CD4-positive, CD25-positive, alpha-beta regulatory T cell (primary cell): ENCODE measurements at regions not wholly inside any gene's neighbourhood (a gene's known extent, or its start where the extent isn't known, plus 50 kb on each side); places are given as distances from the start of the nearest gene placed in this dataset.
"Not testable (repeated sequence)": the region's sequence is repeated elsewhere in the genome, so short reads cannot be mapped to it uniquely, and the experiment has no call there.

ENCODE experiments used
- ATAC-seq, 2 donors: fragments of 150-1000 bp; cut with Tn5 transposase; one replicate each; pipeline ENCODE4 v1.10.0; 2021; ENCODE audit warnings: low read depth in 2 of 2, moderate number of reproducible peaks in 2 of 2, moderate library complexity in 1 of 2
- DNase-seq, 3 donors: peaks; one replicate each; pipeline versions ENCODE4 v3.0.0 to v3.0.0-alpha.2; 2012 to 2022; ENCODE audit warnings: mixed read lengths in 1 of 3
- H3K27ac ChIP-seq: one replicate; pipeline ENCODE4 v1.7.0; 2013; ENCODE audit warnings: mild to moderate bottlenecking, low read length; ENCODE audit not compliant: insufficient read depth, poor library complexity, severe bottlenecking
- H3K27me3 ChIP-seq: one replicate; pipeline ENCODE4 v1.7.0; 2013; ENCODE audit warnings: low read length; ENCODE audit not compliant: control insufficient read depth, insufficient read depth
- H3K36me3 ChIP-seq: one replicate; pipeline ENCODE4 v1.7.0; 2013; ENCODE audit warnings: mild to moderate bottlenecking, low read length, moderate library complexity; ENCODE audit not compliant: control insufficient read depth, insufficient read depth
- H3K4me1 ChIP-seq: 2 replicates; pipeline ENCODE4 v1.7.0; 2013; ENCODE audit warnings: mild to moderate bottlenecking, low read length; ENCODE audit not compliant: insufficient read depth, control insufficient read depth, poor library complexity, severe bottlenecking
- H3K4me3 ChIP-seq: one replicate; pipeline ENCODE4 v1.7.0; 2013; ENCODE audit warnings: low read depth, mild to moderate bottlenecking, low read length, moderate library complexity
- H3K9me3 ChIP-seq, 2 experiments: 1 replicate in 1 of 2; 2 replicates in 1 of 2; pipeline ENCODE4 v1.7.0; 2013; ENCODE audit warnings: low read length in 2 of 2, mild to moderate bottlenecking in 1 of 2, moderate library complexity in 1 of 2; ENCODE audit not compliant: control insufficient read depth in 2 of 2
- H3K27ac Mint-ChIP-seq, 3 donors: one replicate each; pipeline ENCODE4 v1.8.0; 2020 to 2022; ENCODE audit warnings: mild to moderate bottlenecking in 3 of 3, mixed read lengths in 3 of 3, moderate library complexity in 2 of 3
- H3K27me3 Mint-ChIP-seq: one replicate; pipeline ENCODE4 v1.8.0; 2022; ENCODE audit warnings: mild to moderate bottlenecking, mixed read lengths
- H3K36me3 Mint-ChIP-seq: one replicate; pipeline ENCODE4 v1.8.0; 2020; ENCODE audit warnings: mixed read lengths
- H3K4me1 Mint-ChIP-seq, 4 donors: one replicate each; pipeline ENCODE4 v1.8.0; 2020 to 2022; ENCODE audit warnings: mixed read lengths in 4 of 4, mild to moderate bottlenecking in 1 of 4
- H3K4me3 Mint-ChIP-seq, 4 donors: one replicate each; pipeline ENCODE4 v1.8.0; 2020 to 2022; ENCODE audit warnings: mild to moderate bottlenecking in 4 of 4, mixed read lengths in 4 of 4, moderate library complexity in 3 of 4
- H3K9me3 Mint-ChIP-seq, 7 donors: one replicate each; pipeline ENCODE4 v1.8.0; 2020 to 2022; ENCODE audit warnings: mixed read lengths in 7 of 7, mild to moderate bottlenecking in 3 of 7, moderate library complexity in 2 of 7

DNA sequence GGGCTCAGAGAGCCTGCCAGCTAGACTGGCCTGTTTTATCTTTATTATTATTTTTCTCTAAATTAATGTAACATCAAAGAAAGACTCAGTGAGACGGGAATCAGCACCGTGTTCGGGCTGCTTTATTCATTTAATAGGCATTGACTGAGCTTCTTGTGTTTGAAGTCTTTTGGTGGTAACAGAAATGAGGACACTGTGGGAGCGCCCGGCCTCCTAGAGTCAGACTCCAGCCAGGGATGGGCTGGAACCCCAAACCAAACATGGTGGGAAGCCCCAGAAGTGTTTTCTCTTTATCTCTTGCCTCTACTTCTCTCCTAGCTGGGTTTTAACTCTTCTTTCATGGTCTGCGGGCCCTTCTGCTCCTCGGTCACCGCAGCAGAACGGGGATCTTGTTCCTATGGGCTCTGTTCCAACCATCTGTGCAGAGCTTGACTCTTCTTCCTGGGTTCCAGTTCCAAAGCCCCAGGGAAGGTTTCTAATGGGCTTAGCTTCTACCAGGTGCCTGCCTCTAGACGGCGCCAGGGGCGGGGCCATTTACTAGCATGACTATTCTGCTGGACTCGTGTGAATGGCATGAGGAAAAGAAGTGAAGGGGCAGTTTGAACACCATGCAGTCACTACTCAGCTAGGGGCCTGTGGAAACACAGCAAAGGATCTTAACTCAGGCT, 123.8 kb downstream of the FGF18 start:
- no peak overlapping the region for H3K4me3 Mint-ChIP-seq
- no peak for DNase-seq
- H3K4me1 ChIP-seq = no peaks in the 10 kb centered on the region
- H3K27ac Mint-ChIP-seq = no peak overlapping the region
- no peak for ATAC-seq
- H3K27me3 Mint-ChIP-seq = peaks cover 16% of the 10 kb centered on the region
- H3K36me3 ChIP-seq = no peaks in the 10 kb centered on the region
- no peak overlapping the region for H3K4me3 ChIP-seq
- no peaks in the 10 kb centered on the region for H3K9me3 Mint-ChIP-seq
- no peaks in the 10 kb centered on the region for H3K9me3 ChIP-seq
- H3K4me1 Mint-ChIP-seq = no peaks in the 10 kb centered on the region
- H3K27ac ChIP-seq = no peak overlapping the region
- H3K36me3 Mint-ChIP-seq = no peaks in the 10 kb centered on the region
- no peaks in the 10 kb centered on the region for H3K27me3 ChIP-seq

DNA sequence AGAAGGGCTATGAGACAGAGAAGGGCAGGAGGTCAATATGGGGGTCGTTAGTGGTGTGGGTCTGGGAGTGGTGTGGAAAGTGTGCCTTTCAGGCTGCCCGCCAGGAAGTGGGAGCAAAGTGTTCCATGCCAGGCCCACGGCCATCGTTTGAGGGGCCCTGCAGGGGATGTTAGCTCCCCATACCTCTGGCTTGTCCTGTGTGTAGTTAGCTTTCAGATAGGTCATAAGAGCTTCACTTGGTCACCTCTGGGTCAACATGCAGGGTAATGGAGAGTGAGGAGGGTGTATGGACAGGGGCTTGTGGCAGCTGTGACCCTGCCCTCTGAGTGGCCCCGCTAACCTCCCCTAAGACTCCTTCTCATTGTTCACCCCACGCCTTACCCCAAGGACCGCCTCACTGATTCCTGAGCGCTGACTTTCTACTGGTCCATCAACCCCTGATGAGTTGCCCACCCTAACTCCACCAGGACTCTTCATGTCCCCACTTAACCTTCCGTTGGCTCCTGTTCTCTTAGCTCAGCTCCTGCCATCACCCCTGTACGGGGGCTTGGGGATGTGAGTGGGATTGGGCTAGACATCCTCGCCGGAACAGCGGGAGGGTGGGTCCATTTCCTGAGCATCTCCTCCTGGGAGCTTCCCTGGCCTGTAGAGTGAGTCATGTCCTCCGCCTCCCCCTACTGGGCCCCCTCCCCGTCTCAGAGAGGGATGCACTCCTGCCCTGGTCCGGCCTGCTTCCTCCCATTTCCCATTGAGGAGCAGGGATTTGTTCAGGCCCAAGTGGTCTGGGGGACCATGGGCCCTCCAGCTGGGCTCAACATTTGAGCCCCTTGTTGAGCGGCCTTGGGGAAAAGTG, 125.7 kb downstream of the FGF18 start:
- Histone ChIP-seq H3K9me3 (no peaks in the 10 kb centered on the region), H3K4me3 (no peak overlapping the region), H3K27me3 (no peaks in the 10 kb centered on the region), H3K36me3 (no peaks in the 10 kb centered on the region), H3K27ac (no peak overlapping the region), H3K4me1 (no peaks in the 10 kb centered on the region)
- Mint-ChIP-seq H3K27me3 (peaks cover 24% of the 10 kb centered on the region), H3K9me3 (no peaks in the 10 kb centered on the region), H3K36me3 (no peaks in the 10 kb centered on the region), H3K4me3 (no peak overlapping the region), H3K27ac (no peak overlapping the region), H3K4me1 (no peaks in the 10 kb centered on the region)
- no peak for ATAC-seq
- DNase-seq = no peak

DNA sequence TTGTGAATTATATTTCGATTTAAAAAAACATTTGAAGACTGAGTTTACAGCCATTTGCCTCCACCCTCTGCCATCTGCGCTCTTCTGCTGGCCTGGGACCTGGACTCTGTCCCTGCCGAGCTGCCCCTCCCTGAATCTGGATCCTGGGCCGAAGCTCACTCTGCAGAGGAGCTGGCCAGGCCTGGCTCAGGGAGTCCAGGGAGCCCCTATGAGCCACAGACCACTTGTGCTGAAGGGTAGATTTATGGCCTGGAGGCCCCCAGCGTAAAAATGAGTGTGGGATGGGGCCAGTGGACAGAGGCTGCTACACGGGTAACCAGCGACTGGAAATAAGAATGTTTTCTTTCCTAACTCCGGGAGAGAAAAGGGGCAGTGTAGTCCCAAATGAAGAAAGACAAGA, 129.8 kb downstream of the FGF18 start:
- H3K4me1 Mint-ChIP-seq = no peaks in the 10 kb centered on the region
- no peak overlapping the region for H3K27ac Mint-ChIP-seq
- no peaks in the 10 kb centered on the region for H3K4me1 ChIP-seq
- DNase-seq (no peak), ATAC-seq (no peak)
- no peaks in the 10 kb centered on the region for H3K9me3 ChIP-seq
- H3K36me3 Mint-ChIP-seq = no peaks in the 10 kb centered on the region
- H3K4me3 ChIP-seq = no peak overlapping the region
- no peak overlapping the region for H3K27ac ChIP-seq
- H3K4me3 Mint-ChIP-seq = no peak overlapping the region
- peaks cover 11% of the 10 kb centered on the region for H3K27me3 Mint-ChIP-seq
- H3K36me3 ChIP-seq = no peaks in the 10 kb centered on the region
- H3K27me3 ChIP-seq = no peaks in the 10 kb centered on the region
- peaks cover 0 to 7% (median 1%) of the 10 kb centered on the region in 7 donors for H3K9me3 Mint-ChIP-seq

DNA sequence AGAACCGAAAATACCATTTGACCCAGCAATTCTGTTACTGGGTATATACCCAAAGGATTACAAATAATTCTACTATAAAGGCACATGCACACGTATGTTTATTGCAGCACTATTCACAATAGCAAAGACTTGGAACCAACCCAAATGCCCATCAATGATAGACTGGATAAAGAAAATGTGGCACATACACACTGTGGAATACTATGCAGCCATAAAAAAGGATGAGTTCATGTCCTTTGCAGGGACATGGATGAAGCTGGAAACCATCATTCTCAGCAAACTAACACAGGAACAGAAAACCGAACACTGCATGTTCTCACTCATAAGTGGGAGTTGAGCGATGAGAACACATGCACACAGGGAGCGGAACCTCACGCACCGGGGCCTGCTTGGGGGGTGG, 134.4 kb downstream of the FGF18 start:
- not testable (repeated sequence) for H3K27ac Mint-ChIP-seq, H3K9me3 Mint-ChIP-seq, H3K4me3 ChIP-seq, H3K9me3 ChIP-seq, H3K4me1 Mint-ChIP-seq, DNase-seq, ATAC-seq, H3K4me3 Mint-ChIP-seq, H3K4me1 ChIP-seq, H3K27me3 ChIP-seq, H3K27ac ChIP-seq, H3K36me3 Mint-ChIP-seq, H3K36me3 ChIP-seq
- H3K27me3 Mint-ChIP-seq = peaks cover 14% of the 10 kb centered on the region

DNA sequence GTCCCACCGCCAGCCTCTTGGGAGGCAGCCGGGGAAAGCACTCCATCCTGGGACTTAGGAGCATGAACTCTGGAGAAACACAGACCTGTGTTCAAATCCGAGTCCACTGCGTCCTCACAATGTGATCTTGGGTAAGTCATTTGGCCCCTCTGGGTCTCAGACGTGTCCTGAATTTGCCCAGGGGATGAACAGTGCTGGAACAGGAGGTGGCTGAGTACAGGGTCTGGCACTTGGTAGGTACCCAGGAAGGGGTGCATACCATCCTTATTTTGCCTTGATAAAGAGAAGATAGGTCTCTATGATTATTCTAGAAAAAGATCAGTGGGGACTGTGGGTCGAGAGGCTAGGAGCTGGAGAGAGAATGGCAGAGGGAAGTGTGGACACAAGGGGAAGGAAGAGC, 135.7 kb downstream of the FGF18 start:
- H3K36me3 Mint-ChIP-seq = no peaks in the 10 kb centered on the region

DNA sequence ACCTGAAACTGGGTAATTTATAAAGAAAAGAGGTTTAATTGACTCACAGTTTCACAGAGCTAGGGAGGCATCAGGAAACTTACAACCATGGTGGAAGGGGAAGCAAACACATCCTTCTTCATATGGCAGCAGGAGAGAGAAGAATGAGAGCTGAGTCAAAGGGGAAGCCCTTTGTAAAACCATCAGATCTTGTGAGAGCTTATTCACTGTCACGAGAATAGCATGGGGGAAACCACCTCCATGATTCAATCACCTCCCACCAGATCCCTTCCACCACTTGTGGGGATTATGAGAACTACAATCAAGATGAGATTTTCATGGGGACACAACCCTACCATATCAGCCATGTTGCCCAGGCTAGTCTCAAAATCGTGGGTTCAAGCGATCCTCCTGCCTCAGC, 143.4 kb downstream of the FGF18 start:
- H3K9me3 Mint-ChIP-seq = peaks cover 0 to 5% (median 2%) of the 10 kb centered on the region in 7 donors

More for the DNA sequence above, 135.7 kb downstream of the FGF18 start:
- Histone ChIP-seq H3K27ac (no peak overlapping the region), H3K4me1 (no peaks in the 10 kb centered on the region), H3K36me3 (no peaks in the 10 kb centered on the region), H3K4me3 (no peak overlapping the region), H3K9me3 (no peaks in the 10 kb centered on the region), H3K27me3 (no peaks in the 10 kb centered on the region)
- H3K27ac Mint-ChIP-seq = no peak overlapping the region
- H3K4me1 Mint-ChIP-seq = no peaks in the 10 kb centered on the region
- ATAC-seq (no peak), DNase-seq (no peak)
- no peak overlapping the region for H3K4me3 Mint-ChIP-seq
- peaks cover 0 to 7% (median 2%) of the 10 kb centered on the region in 7 donors for H3K9me3 Mint-ChIP-seq
- peaks cover 10% of the 10 kb centered on the region for H3K27me3 Mint-ChIP-seq

DNA sequence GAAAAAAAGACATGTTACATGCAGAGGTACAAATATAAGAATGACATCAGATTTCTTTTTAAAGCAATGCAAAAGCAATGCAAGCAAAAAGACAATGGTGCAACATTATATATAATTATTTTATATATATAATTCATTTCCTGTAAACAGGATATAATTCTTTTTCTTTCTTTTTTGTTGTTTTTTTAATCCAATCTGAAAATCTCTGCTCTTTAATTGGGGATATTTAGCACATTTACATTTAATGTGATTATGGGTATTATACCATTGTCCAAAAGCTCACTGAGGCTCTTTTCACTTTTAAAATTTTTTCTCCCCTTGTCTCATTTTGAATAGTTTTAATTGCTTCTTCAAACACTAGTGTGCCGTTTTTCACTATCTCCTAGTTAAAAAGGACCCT, 148.9 kb downstream of the FGF18 start:
- Histone ChIP-seq H3K27ac (no peak overlapping the region), H3K4me1 (no peaks in the 10 kb centered on the region), H3K27me3 (peaks cover 7% of the 10 kb centered on the region), H3K9me3 (peaks cover 9 to 13% of the 10 kb centered on the region in 2 experiments), H3K36me3 (no peaks in the 10 kb centered on the region), H3K4me3 (no peak overlapping the region)
- Mint-ChIP-seq H3K4me3 (no peak overlapping the region), H3K4me1 (no peaks in the 10 kb centered on the region), H3K27ac (no peak overlapping the region), H3K9me3 (peaks cover 0 to 20% (median 12%) of the 10 kb centered on the region in 7 donors), H3K27me3 (peaks cover 24% of the 10 kb centered on the region), H3K36me3 (no peaks in the 10 kb centered on the region)
- DNase-seq (no peak), ATAC-seq (no peak)

More for the DNA sequence above, 143.4 kb downstream of the FGF18 start:
- peaks cover 5% of the 10 kb centered on the region for H3K27me3 ChIP-seq
- H3K36me3 ChIP-seq = no peaks in the 10 kb centered on the region
- no peak overlapping the region for H3K4me3 ChIP-seq
- H3K4me1 ChIP-seq = no peaks in the 10 kb centered on the region
- Mint-ChIP-seq H3K27me3 (peaks cover 27% of the 10 kb centered on the region), H3K27ac (no peak overlapping the region), H3K36me3 (no peaks in the 10 kb centered on the region), H3K4me1 (no peaks in the 10 kb centered on the region), H3K4me3 (no peak overlapping the region)
- DNase-seq = no peak
- no peak overlapping the region for H3K27ac ChIP-seq
- no peaks in the 10 kb centered on the region for H3K9me3 ChIP-seq
- no peak for ATAC-seq
